ENCODE measurements at regions not wholly inside any gene's neighbourhood (a gene's known extent, or its start where the extent isn't known, plus 50 kb on each side); places are given as distances from the start of the nearest gene placed in this dataset.

GRCh38 chr1:81230983-81231728, 569.6 kb upstream of the ADGRL2 start:
- TF ChIP-seq CTCF (conservative IDR thresholded peaks at IDR 0.05; ENCODE audit: low read depth, low read length): no peak
- no peak overlapping the region for H3K4me3 ChIP-seq (ENCODE audit: low read depth, low read length)
- no peak for DNase-seq (ENCODE audit: low read depth)

DNA sequence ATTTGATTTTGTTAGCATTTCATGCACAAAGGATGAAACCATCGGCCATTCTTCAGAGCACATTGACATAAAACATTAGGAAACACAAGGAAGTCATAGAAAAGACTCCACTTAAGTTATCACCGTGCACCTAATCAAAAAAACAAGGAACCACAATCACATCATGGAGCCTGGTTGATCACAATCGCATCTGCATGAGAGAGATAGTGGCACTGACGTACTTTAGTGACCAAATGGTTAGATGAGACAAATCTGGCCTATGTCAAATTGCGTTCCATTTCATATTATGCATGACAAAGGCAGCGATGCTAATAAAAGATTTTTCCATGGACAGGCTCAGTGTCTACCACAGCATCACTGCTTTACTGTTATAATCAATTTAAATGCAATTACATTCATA, 571.8 kb upstream of the ADGRL2 start:
- no peak for TF ChIP-seq CTCF (conservative IDR thresholded peaks at IDR 0.05; ENCODE audit: low read depth, low read length)
- no peak overlapping the region for H3K4me3 ChIP-seq (ENCODE audit: low read depth, low read length)
- no peak for DNase-seq (ENCODE audit: low read depth)

DNA sequence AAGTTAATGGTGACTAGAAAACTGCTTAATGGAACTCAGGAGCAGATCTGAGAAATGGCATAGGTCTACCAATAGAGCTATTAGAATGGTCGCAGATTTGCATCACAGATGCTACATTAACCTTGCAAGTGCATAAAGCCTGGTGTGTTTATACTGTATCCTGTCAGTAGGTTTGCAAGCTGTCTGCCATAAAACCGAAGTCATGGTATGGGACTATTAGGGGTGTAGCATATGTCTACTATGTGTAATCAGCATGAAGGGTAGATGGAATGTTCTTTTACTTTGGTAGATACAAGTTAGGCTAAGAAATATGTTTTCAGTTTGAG, 574.2 kb upstream of the ADGRL2 start:
- no peak overlapping the region for H3K4me3 ChIP-seq (ENCODE audit: low read depth, low read length)
- DNase-seq (ENCODE audit: low read depth): no peak
- TF ChIP-seq CTCF (conservative IDR thresholded peaks at IDR 0.05; ENCODE audit: low read depth, low read length): no peak

- TF ChIP-seq CTCF (conservative IDR thresholded peaks at IDR 0.05; ENCODE audit: low read depth, low read length): no peak
- no peak overlapping the region for H3K4me3 ChIP-seq (ENCODE audit: low read depth, low read length)
- DNase-seq (ENCODE audit: low read depth): no peak
Observed at GRCh38 chr1:81225789-81226602, 574.7 kb upstream of the ADGRL2 start.

DNA sequence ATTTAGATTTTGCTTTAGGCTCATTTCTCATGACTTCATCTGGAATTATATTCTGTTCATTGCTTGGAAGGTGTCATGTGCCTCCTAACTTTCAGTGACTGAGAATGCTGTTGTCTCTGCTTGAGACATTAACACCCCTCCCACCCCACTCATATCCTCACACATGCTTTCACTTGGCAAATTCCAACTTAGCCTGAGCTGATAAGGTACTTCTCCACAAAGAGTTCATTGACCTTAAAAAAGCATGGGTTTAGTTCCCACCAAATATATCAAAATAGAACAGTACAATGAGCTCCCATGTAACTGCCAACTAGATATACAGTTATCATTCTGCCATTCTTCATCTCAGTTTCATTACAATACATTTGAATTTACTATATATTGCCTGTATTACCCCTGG, 576.5 kb upstream of the ADGRL2 start:
- no peak overlapping the region for H3K4me3 ChIP-seq (ENCODE audit: low read depth, low read length)
- no peak for TF ChIP-seq CTCF (conservative IDR thresholded peaks at IDR 0.05; ENCODE audit: low read depth, low read length)
- DNase-seq (ENCODE audit: low read depth): no peak

GRCh38 chr1:81221564-81221963, 579.2 kb upstream of the ADGRL2 start:
- no peak overlapping the region for H3K4me3 ChIP-seq (ENCODE audit: low read depth, low read length)
- TF ChIP-seq CTCF (conservative IDR thresholded peaks at IDR 0.05; ENCODE audit: low read depth, low read length): no peak
- no peak for DNase-seq (ENCODE audit: low read depth)

Measured in epithelial cell of proximal tubule (primary cell).